KMS-11 (cell line): ENCODE measurements at regions not wholly inside any gene's neighbourhood (a gene's known extent, or its start where the extent isn't known, plus 50 kb on each side); places are given as distances from the start of the nearest gene placed in this dataset.

Source experiments
- H2AFZ ChIP-seq: fragments of 200-600 bp; sonication (generic); 2 replicates; pipeline ENCODE4 v1.6.1; 2016; ENCODE audit warnings: antibody characterized with exemption, mixed run types, low read depth
- H3K27ac ChIP-seq: fragments of 200-600 bp; sonication (generic); 2 replicates; pipeline ENCODE4 v1.6.1; 2016; ENCODE audit warnings: mild to moderate bottlenecking, mixed run types
- H3K27me3 ChIP-seq: fragments of 200-600 bp; sonication (generic); 2 replicates; pipeline ENCODE4 v1.6.1; 2017; ENCODE audit warnings: mild to moderate bottlenecking, low read depth, mixed run types, moderate library complexity; ENCODE audit not compliant: insufficient read depth
- H3K36me3 ChIP-seq: fragments of 200-600 bp; sonication (generic); 2 replicates; pipeline ENCODE4 v1.6.1; 2017; ENCODE audit warnings: mild to moderate bottlenecking, mixed run types; ENCODE audit not compliant: insufficient read depth
- H3K4me1 ChIP-seq: fragments of 200-600 bp; sonication (generic); 2 replicates; pipeline ENCODE4 v1.6.1; 2016; ENCODE audit warnings: mild to moderate bottlenecking, low read depth, mixed run types; ENCODE audit not compliant: poor library complexity, severe bottlenecking
- H3K4me2 ChIP-seq: fragments of 200-600 bp; sonication (generic); 2 replicates; pipeline ENCODE4 v1.7.0; 2016; ENCODE audit warnings: mild to moderate bottlenecking, mixed run types
- H3K4me3 ChIP-seq: fragments of 200-600 bp; sonication (generic); IDR thresholded peaks from 2 replicates; pipeline ENCODE4 v1.6.1; 2017; ENCODE audit warnings: low read depth, low read length, mixed read lengths; ENCODE audit not compliant: insufficient read depth
- H3K79me2 ChIP-seq: fragments of 200-600 bp; sonication (generic); 2 replicates; pipeline ENCODE4 v1.6.1; 2016; ENCODE audit warnings: low read depth, mixed run types; ENCODE audit not compliant: insufficient read depth
- H3K9ac ChIP-seq: fragments of 200-600 bp; sonication (generic); 2 replicates; pipeline ENCODE4 v1.6.1; 2016; ENCODE audit warnings: mild to moderate bottlenecking, mixed run types
- H4K20me1 ChIP-seq: fragments of 200-600 bp; sonication (generic); 2 replicates; pipeline ENCODE4 v1.6.1; 2016; ENCODE audit warnings: mild to moderate bottlenecking, mixed run types; ENCODE audit not compliant: insufficient read depth
- CTCF ChIP-seq: fragments of 200-600 bp; sonication (generic); conservative IDR thresholded peaks from 2 replicates; pipeline ENCODE4 v1.6.1; 2017; ENCODE audit warnings: low read depth, mild to moderate bottlenecking, antibody characterized with exemption, low read length, moderate library complexity, mixed read lengths

GRCh38 chr17:36697903-36698530 lies 96.6 kb downstream of the MRM1 start:
- Histone ChIP-seq H3K79me2 (no peaks in the 10 kb centered on the region), H2AFZ (no peak overlapping the region), H3K27me3 (no peaks in the 10 kb centered on the region; the same call in 1 of the 2 replicates), H3K9ac (no peak overlapping the region), H4K20me1 (no peaks in the 10 kb centered on the region), H3K27ac (no peak overlapping the region), H3K4me2 (no peak overlapping the region), H3K4me1 (no peaks in the 10 kb centered on the region), H3K36me3 (no peaks in the 10 kb centered on the region), H3K4me3 (no peak overlapping the region)
- no peak for TF ChIP-seq CTCF

- H3K79me2 ChIP-seq, result no peaks in the 10 kb centered on the region
- no peaks in the 10 kb centered on the region for H3K4me1 ChIP-seq
- H3K36me3 ChIP-seq, result no peaks in the 10 kb centered on the region
- no peak overlapping the region for H3K4me2 ChIP-seq
- no peak overlapping the region for H2AFZ ChIP-seq
- no peak overlapping the region for H3K27ac ChIP-seq
- H3K27me3 ChIP-seq, result no peaks in the 10 kb centered on the region
- no peak overlapping the region for H3K4me3 ChIP-seq
- no peak overlapping the region for H3K9ac ChIP-seq
- no peaks in the 10 kb centered on the region for H4K20me1 ChIP-seq
- no peak for TF ChIP-seq CTCF
Observed at GRCh38 chr17:36701429-36702099, 100.2 kb downstream of the MRM1 start.

GRCh38 chr17:36702636-36703035 lies 101.3 kb downstream of the MRM1 start:
- H3K36me3 ChIP-seq, result no peaks in the 10 kb centered on the region

GRCh38 chr17:36703860-36704266 lies 102.5 kb downstream of the MRM1 start:
- H3K79me2 ChIP-seq, result no peaks in the 10 kb centered on the region
- no peak overlapping the region for H3K27ac ChIP-seq
- no peak overlapping the region for H2AFZ ChIP-seq
- no peak overlapping the region for H3K4me3 ChIP-seq
- no peaks in the 10 kb centered on the region for H3K36me3 ChIP-seq
- no peaks in the 10 kb centered on the region for H4K20me1 ChIP-seq
- no peak for TF ChIP-seq CTCF
- H3K4me2 ChIP-seq, result no peak overlapping the region
- no peaks in the 10 kb centered on the region for H3K27me3 ChIP-seq
- H3K9ac ChIP-seq, result no peak overlapping the region
- no peaks in the 10 kb centered on the region for H3K4me1 ChIP-seq

More at GRCh38 chr17:36702636-36703035, 101.3 kb downstream of the MRM1 start:
- no peaks in the 10 kb centered on the region for H3K27me3 ChIP-seq
- no peak overlapping the region for H3K9ac ChIP-seq
- H3K27ac ChIP-seq, result no peak overlapping the region
- TF ChIP-seq CTCF, result no peak
- H3K4me3 ChIP-seq, result no peak overlapping the region
- H3K79me2 ChIP-seq, result no peaks in the 10 kb centered on the region
- H4K20me1 ChIP-seq, result no peaks in the 10 kb centered on the region
- H3K4me2 ChIP-seq, result no peak overlapping the region
- no peak overlapping the region for H2AFZ ChIP-seq
- no peaks in the 10 kb centered on the region for H3K4me1 ChIP-seq
